ENCODE measurements at regions not wholly inside any gene's neighbourhood (a gene's known extent, or its start where the extent isn't known, plus 50 kb on each side); places are given as distances from the start of the nearest gene placed in this dataset.

DNA sequence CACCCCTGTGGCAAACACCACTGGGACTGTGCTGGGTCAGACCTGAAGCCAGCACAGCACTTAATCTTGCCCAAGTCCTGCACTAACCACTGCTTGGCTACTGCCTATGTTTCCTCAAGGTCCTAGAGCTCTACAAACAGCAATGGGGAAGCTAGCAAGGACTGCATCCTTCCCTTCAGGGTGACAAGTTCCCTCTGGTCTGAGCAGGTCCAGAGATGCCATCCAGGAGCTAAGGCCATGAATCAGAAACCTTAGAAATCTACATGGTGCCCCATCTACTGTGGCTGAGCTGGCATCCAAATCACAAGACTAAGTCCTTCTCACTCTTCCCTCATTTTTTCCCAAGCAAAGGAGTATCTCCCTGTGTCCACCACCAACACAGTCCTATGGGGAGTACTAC is 239.7 kb upstream of the UGT8 start:
- Histone ChIP-seq H3K9ac (ENCODE audit: low read depth, low read length) (no peak overlapping the region), H3K4me3 (ENCODE audit: low read depth, low read length) (no peak overlapping the region), H3K4me1 (ENCODE audit: control insufficient read depth, insufficient read depth, low read length) (no peaks in the 10 kb centered on the region), H3K9me3 (ENCODE audit: control insufficient read depth, insufficient read depth, low read length) (no peaks in the 10 kb centered on the region), H3K36me3 (ENCODE audit: control insufficient read depth, insufficient read depth, low read length) (no peaks in the 10 kb centered on the region), H3K27me3 (ENCODE audit: control insufficient read depth, insufficient read depth, low read length) (no peaks in the 10 kb centered on the region), H3K27ac (ENCODE audit: low read depth, low read length) (no peak overlapping the region)

DNA sequence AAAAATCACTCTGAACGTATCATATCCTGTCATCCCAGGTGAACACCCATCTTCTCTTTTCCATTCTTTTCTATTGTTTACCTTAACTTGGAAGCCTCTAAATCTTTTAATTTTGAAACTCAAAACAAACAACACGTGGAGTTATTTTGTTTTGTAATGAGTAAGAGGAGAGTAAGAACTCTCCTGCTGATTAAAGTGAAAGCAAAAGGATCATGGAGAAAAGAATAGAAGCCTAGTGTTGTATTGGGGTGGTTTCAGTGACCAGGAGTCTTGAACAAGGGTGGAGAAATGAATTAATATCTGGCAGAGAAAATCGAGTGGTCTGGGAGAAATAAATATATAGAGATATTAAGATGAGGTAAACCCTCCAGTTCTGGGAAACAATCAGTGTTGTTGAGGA is 237.4 kb upstream of the UGT8 start:
- Histone ChIP-seq H3K4me1 (ENCODE audit: control insufficient read depth, insufficient read depth, low read length) (0 out of 2 replicates have a peak, but pooled peaks cover 7% of the 10 kb centered on the region), H3K36me3 (ENCODE audit: control insufficient read depth, insufficient read depth, low read length) (no peaks in the 10 kb centered on the region), H3K9ac (ENCODE audit: low read depth, low read length) (no peak overlapping the region), H3K9me3 (ENCODE audit: control insufficient read depth, insufficient read depth, low read length) (no peaks in the 10 kb centered on the region), H3K27me3 (ENCODE audit: control insufficient read depth, insufficient read depth, low read length) (no peaks in the 10 kb centered on the region), H3K4me3 (ENCODE audit: low read depth, low read length) (no peak overlapping the region), H3K27ac (ENCODE audit: low read depth, low read length) (no peak overlapping the region)

DNA sequence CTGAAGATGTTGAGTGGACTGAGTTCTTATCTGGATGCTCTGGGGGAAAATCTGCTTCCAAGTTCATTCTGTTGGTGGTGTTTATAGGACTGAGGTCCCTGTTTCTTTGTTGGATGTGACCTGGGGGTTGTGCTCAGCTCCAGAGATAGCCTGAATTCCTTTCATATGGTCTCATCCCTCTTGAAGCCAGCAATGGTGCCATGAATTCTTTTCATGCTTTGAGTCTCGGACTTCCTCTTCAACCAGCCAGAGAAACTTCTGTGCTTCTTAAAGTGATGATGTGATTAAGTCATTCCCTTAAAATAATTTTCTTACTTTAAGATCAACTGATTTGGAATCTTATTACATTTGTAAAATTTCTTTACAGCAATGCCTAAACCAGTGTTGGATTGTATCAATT is 233.8 kb upstream of the UGT8 start:
- H3K4me1 ChIP-seq (ENCODE audit: control insufficient read depth, insufficient read depth, low read length): 0 out of 2 replicates have a peak, but pooled peaks cover 7% of the 10 kb centered on the region
- no peak overlapping the region for H3K9ac ChIP-seq (ENCODE audit: low read depth, low read length)
- no peaks in the 10 kb centered on the region for H3K36me3 ChIP-seq (ENCODE audit: control insufficient read depth, insufficient read depth, low read length)
- H3K4me3 ChIP-seq (ENCODE audit: low read depth, low read length): no peak overlapping the region
- H3K27ac ChIP-seq (ENCODE audit: low read depth, low read length): no peak overlapping the region
- no peaks in the 10 kb centered on the region for H3K9me3 ChIP-seq (ENCODE audit: control insufficient read depth, insufficient read depth, low read length)
- no peaks in the 10 kb centered on the region for H3K27me3 ChIP-seq (ENCODE audit: control insufficient read depth, insufficient read depth, low read length)

DNA sequence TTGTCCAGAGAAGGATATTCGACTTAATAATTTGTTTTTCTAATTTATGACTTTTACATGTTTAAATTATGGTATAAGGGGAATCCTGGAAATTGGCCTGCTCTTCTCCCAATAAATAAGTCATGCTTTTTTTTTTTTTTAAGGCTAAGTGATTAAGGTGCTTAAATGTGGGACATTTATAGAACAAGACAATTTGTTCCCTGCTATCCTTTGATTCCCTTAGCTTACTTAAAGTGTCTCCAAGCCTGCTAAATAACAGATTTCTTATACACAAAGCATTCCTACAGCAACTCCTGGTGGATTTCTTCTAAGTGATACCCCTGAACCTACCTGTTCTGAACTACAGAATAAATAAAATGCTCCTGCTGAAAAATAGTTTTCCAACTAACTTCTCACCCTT is 233.0 kb upstream of the UGT8 start:
- H3K4me3 ChIP-seq (ENCODE audit: low read depth, low read length): no peak overlapping the region
- no peaks in the 10 kb centered on the region for H3K36me3 ChIP-seq (ENCODE audit: control insufficient read depth, insufficient read depth, low read length)
- 0 out of 2 replicates have a peak, but pooled peaks cover 7% of the 10 kb centered on the region for H3K4me1 ChIP-seq (ENCODE audit: control insufficient read depth, insufficient read depth, low read length)
- H3K9ac ChIP-seq (ENCODE audit: low read depth, low read length): no peak overlapping the region
- H3K27ac ChIP-seq (ENCODE audit: low read depth, low read length): no peak overlapping the region
- no peaks in the 10 kb centered on the region for H3K9me3 ChIP-seq (ENCODE audit: control insufficient read depth, insufficient read depth, low read length)
- no peaks in the 10 kb centered on the region for H3K27me3 ChIP-seq (ENCODE audit: control insufficient read depth, insufficient read depth, low read length)

DNA sequence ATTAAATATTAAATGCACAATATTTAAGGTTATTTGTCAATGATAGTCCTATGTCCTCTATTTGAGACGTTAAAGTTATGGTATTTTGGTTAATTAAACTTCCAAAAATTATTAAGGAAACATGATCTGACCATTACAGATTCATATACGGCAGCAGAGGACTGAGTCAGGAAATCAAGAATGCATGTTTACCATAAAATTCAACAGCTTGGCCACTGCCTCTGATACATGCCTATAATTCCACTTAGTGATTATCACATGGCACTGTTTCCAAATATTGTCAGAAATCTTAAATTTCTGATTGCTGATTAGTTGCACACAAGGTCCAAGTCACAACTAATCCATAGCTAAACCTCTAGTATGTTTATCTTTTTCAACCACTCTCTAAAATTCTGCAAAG is 232.2 kb upstream of the UGT8 start:
- no peak overlapping the region for H3K9ac ChIP-seq (ENCODE audit: low read depth, low read length)
- no peaks in the 10 kb centered on the region for H3K9me3 ChIP-seq (ENCODE audit: control insufficient read depth, insufficient read depth, low read length)
- H3K36me3 ChIP-seq (ENCODE audit: control insufficient read depth, insufficient read depth, low read length): no peaks in the 10 kb centered on the region
- H3K4me1 ChIP-seq (ENCODE audit: control insufficient read depth, insufficient read depth, low read length): 0 out of 2 replicates have a peak, but pooled peaks cover 7% of the 10 kb centered on the region
- no peak overlapping the region for H3K27ac ChIP-seq (ENCODE audit: low read depth, low read length)
- H3K4me3 ChIP-seq (ENCODE audit: low read depth, low read length): no peak overlapping the region
- no peaks in the 10 kb centered on the region for H3K27me3 ChIP-seq (ENCODE audit: control insufficient read depth, insufficient read depth, low read length)

DNA sequence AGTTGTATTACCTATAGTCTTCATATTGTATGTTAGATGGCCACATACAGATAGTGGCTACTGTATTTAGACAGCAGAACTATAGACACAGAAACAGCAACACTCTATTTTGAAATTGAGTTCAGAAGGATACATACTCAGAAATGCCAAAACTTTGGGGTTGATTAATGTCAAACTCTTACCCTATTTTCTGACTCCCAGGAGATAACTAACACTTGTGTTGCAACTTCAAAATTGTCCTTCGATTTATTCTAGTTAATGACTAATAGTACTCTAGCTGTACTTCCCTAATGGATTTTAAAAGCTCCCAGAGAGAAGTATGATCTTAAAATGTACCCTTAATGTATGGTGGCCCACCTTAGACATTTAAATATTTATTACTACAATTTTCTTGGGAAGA is 229.9 kb upstream of the UGT8 start:
- Histone ChIP-seq H3K27me3 (ENCODE audit: control insufficient read depth, insufficient read depth, low read length) (no peaks in the 10 kb centered on the region), H3K27ac (ENCODE audit: low read depth, low read length) (no peak overlapping the region), H3K4me3 (ENCODE audit: low read depth, low read length) (no peak overlapping the region), H3K36me3 (ENCODE audit: control insufficient read depth, insufficient read depth, low read length) (no peaks in the 10 kb centered on the region), H3K9me3 (ENCODE audit: control insufficient read depth, insufficient read depth, low read length) (no peaks in the 10 kb centered on the region), H3K4me1 (ENCODE audit: control insufficient read depth, insufficient read depth, low read length) (0 out of 2 replicates have a peak, but pooled peaks cover 7% of the 10 kb centered on the region), H3K9ac (ENCODE audit: low read depth, low read length) (no peak overlapping the region)

DNA sequence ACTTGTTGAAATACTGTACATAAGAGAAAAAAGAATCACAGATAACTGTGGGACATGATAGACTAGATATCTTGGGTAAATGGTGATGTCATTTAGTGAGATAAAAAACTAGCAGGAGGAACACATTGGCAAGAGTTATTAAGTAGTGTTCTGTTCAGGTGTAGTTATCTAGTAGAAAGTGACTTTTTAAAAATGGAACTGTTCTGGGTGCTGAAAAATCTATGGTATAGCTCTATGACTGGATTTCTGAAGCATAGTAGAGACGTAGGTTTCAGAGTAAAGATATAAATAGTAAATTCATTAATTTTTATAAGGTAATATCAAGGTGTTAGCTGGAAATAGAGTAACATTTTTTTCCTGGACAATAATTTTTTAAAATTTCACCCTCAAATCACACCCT is 225.1 kb upstream of the UGT8 start:
- Histone ChIP-seq H3K36me3 (ENCODE audit: control insufficient read depth, insufficient read depth, low read length) (no peaks in the 10 kb centered on the region), H3K27ac (ENCODE audit: low read depth, low read length) (no peak overlapping the region), H3K27me3 (ENCODE audit: control insufficient read depth, insufficient read depth, low read length) (no peaks in the 10 kb centered on the region), H3K4me3 (ENCODE audit: low read depth, low read length) (no peak overlapping the region), H3K9ac (ENCODE audit: low read depth, low read length) (no peak overlapping the region), H3K4me1 (ENCODE audit: control insufficient read depth, insufficient read depth, low read length) (no peaks in the 10 kb centered on the region), H3K9me3 (ENCODE audit: control insufficient read depth, insufficient read depth, low read length) (no peaks in the 10 kb centered on the region)

DNA sequence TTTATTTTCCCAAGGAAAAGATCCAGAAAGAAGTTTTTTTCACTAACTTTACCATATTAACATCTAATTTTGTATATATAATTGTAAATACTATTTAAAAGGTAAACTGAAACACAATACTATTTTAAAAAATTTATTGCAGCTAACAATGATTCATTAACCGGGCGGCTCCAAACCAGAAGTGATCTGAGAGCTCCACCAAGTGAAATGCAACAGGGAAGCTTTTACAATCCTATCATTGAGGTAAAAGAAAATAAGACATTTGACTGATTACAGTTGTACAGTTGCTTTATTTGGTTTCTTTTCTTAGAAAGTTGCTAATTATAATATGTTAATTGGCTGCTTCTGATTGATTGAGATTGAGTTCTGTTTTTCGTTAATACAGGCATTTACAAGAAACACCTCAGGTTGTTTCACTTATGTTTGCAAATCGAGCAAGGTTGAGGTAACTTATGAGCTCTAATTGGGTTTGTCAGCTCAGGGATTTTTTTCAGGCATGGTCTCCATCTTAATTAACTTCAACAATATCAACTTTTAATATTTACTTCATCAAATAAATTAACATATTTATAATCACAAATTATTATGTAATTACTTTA is 220.2 kb upstream of the UGT8 start:
- no peak overlapping the region for H3K9ac ChIP-seq (ENCODE audit: low read depth, low read length)
- H3K27ac ChIP-seq (ENCODE audit: low read depth, low read length): no peak overlapping the region
- H3K4me1 ChIP-seq (ENCODE audit: control insufficient read depth, insufficient read depth, low read length): no peaks in the 10 kb centered on the region
- no peaks in the 10 kb centered on the region for H3K36me3 ChIP-seq (ENCODE audit: control insufficient read depth, insufficient read depth, low read length)
- no peak overlapping the region for H3K4me3 ChIP-seq (ENCODE audit: low read depth, low read length)
- no peaks in the 10 kb centered on the region for H3K9me3 ChIP-seq (ENCODE audit: control insufficient read depth, insufficient read depth, low read length)
- H3K27me3 ChIP-seq (ENCODE audit: control insufficient read depth, insufficient read depth, low read length): no peaks in the 10 kb centered on the region

DNA sequence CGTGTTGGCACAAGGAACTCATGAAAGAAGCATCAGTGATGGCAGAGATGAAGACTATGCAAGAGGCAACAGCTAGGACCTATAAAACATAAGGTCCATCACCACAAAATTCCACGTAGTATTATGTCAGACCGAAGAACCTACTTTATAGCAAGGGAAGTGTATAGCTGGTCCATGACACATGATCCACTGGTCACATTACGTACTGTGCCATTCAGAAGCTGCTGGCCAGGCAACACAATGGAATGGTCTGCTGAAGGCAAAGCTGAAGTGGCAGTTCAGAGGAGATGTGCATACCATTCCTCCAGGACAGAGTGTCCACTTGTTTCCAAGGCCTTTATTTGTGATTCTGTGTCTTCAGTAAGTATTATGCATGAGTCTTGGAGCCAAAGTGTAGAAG is 215.5 kb upstream of the UGT8 start:
- Histone ChIP-seq H3K27ac (ENCODE audit: low read depth, low read length) (no peak overlapping the region), H3K36me3 (ENCODE audit: control insufficient read depth, insufficient read depth, low read length) (no peaks in the 10 kb centered on the region), H3K9me3 (ENCODE audit: control insufficient read depth, insufficient read depth, low read length) (no peaks in the 10 kb centered on the region), H3K9ac (ENCODE audit: low read depth, low read length) (no peak overlapping the region), H3K27me3 (ENCODE audit: control insufficient read depth, insufficient read depth, low read length) (no peaks in the 10 kb centered on the region), H3K4me3 (ENCODE audit: low read depth, low read length) (no peak overlapping the region), H3K4me1 (ENCODE audit: control insufficient read depth, insufficient read depth, low read length) (0 out of 2 replicates have a peak, but pooled peaks cover 3% of the 10 kb centered on the region)

DNA sequence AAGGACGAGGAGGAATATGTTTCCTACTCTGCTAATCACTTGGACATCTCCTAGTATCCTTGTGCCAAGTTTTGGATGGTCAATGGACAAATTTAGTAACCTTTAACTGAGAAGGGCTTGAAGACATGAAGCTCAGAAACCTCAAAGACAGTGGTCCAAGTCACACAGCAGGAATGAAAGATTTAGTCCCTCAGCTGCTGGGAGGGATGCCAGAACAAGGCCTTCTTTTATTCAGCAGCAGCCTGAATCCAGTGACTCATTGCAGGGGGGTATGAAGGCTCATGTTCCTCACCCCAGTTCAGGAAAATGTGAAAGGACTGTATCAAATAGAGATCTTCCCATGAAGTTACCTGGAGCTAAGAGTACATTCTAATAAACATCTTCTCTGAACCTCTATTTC is 214.9 kb upstream of the UGT8 start:
- no peaks in the 10 kb centered on the region for H3K36me3 ChIP-seq (ENCODE audit: control insufficient read depth, insufficient read depth, low read length)
- no peak overlapping the region for H3K27ac ChIP-seq (ENCODE audit: low read depth, low read length)
- H3K27me3 ChIP-seq (ENCODE audit: control insufficient read depth, insufficient read depth, low read length): no peaks in the 10 kb centered on the region
- no peak overlapping the region for H3K4me3 ChIP-seq (ENCODE audit: low read depth, low read length)
- H3K9me3 ChIP-seq (ENCODE audit: control insufficient read depth, insufficient read depth, low read length): no peaks in the 10 kb centered on the region
- H3K9ac ChIP-seq (ENCODE audit: low read depth, low read length): no peak overlapping the region
- H3K4me1 ChIP-seq (ENCODE audit: control insufficient read depth, insufficient read depth, low read length): 0 out of 2 replicates have a peak, but pooled peaks cover 3% of the 10 kb centered on the region

DNA sequence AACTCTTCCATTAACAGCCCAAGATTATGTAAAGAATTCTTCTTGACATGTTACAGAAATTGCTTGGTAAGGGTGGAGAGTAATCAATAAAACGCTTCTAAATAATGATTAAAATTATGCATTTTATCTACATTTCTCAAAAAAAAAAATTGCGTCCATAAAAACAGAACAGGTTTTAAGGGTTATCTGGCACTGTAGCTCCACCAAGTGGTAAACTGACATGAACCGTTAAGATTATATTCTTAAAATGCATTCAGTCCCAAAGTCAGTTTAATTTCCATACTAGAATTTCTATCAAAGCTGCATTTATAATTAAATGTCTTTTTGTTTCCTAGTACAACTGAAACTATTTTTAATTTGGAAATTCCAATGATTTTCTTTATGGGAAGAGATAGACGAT is 214.0 kb upstream of the UGT8 start:
- Histone ChIP-seq H3K27ac (ENCODE audit: low read depth, low read length) (no peak overlapping the region), H3K36me3 (ENCODE audit: control insufficient read depth, insufficient read depth, low read length) (no peaks in the 10 kb centered on the region), H3K9me3 (ENCODE audit: control insufficient read depth, insufficient read depth, low read length) (no peaks in the 10 kb centered on the region), H3K27me3 (ENCODE audit: control insufficient read depth, insufficient read depth, low read length) (no peaks in the 10 kb centered on the region), H3K4me3 (ENCODE audit: low read depth, low read length) (no peak overlapping the region), H3K4me1 (ENCODE audit: control insufficient read depth, insufficient read depth, low read length) (0 out of 2 replicates have a peak, but pooled peaks cover 3% of the 10 kb centered on the region), H3K9ac (ENCODE audit: low read depth, low read length) (no peak overlapping the region)

Data from HUES48 (cell line).